Nucleus accumbens (tissue), 56 donors: ENCODE measurements at regions not wholly inside any gene's neighbourhood (a gene's known extent, or its start where the extent isn't known, plus 50 kb on each side); places are given as distances from the start of the nearest gene placed in this dataset.

Source experiments
- DNase-seq, 56 donors: peaks; one replicate each; lab custom pipeline; 2025; lab: John Stamatoyannopoulos, UW

DNA sequence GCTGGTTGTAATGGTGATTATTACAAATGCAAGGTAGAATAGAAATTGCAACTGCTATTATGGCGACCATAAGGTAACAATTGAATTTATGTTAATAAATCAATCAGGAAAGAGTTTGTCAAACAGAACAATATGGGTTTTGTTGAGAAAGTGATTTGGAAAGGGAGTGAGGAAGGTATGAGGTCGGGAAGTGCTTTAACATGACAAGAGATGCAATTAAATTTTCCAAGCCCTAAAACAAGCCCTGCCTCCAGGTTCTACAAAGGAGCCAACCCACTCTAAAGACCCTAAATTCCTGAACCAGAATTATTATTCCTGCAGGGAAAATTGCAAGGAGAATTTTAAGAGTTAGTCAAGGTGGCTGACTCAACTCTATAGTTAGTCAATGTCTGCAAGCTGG lies 363.7 kb downstream of the BMPER start:
- DNase-seq: no peak

DNA sequence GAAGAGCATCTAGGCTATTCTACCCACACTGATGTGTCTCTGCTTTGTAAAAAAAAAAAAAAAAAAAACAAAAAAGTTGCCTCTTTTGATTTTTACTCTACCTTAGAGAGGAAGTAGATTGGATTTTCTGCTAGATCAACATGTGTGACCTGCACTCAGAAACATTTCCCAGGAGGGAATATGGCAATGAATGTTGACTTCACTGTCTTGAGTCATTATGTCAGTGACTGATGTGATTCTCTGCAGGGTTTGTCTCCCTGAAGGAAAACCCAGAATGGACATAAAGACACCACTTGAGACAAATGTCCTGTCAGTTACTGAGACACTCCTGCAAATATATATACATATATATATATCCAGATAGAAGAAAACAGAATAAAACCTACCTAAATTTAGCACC lies 370.3 kb downstream of the BMPER start:
- DNase-seq: no peak

DNA sequence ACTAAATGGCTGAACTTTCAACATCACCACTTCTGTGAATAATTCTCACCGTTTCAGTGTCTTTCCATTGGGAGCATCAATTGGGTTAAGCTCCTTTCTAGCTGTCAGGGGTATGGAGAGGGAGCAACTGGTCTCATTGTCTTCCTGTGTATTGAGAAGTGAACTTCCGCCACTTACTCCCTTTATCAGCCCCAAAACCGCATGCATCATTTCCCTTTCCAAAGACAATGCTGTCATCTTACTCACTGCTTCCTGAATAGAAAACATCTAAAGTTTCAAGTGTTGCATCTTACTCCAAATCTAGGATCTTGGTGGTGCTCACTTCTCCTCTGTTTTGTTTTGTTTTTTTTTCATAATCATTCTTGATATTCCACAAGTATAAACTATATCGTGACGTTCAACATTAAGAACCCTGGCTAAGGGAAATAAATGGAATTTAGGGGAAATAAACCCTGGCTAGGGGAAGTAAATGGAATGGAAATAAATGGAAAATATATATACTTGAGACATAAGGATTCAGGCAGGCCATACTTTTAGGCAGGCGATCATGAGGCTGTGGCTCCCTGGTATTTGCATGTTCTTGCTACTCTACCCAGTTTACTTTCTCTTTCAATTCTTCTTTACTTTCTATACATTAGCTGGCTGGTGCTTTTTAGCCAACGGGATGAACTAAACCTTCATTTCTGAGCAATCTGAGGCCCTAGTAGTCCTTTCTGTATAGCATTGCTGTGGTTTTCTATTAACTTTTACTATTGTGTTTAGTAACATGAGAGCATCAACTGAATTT lies 371.9 kb downstream of the BMPER start:
- DNase-seq: no peak

DNA sequence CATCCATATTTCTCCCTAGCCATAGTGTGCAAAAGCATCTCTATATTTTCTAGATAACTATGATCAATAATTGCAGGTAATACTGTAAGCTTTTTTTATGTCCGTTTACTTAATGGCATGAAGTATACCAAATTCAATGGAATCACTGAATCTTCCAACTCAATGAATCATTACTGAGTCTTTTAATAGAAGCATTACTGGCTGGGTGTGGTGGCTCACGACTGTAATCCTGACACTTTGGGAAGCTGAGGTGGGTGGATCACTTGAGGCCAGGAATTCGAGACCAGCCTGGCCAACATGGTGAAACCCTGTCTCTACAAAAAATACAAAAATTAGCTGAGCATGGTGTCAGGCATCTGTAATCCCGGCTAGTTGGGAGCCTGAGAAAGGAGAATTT lies 372.5 kb downstream of the BMPER start:
- no peak for DNase-seq

DNA sequence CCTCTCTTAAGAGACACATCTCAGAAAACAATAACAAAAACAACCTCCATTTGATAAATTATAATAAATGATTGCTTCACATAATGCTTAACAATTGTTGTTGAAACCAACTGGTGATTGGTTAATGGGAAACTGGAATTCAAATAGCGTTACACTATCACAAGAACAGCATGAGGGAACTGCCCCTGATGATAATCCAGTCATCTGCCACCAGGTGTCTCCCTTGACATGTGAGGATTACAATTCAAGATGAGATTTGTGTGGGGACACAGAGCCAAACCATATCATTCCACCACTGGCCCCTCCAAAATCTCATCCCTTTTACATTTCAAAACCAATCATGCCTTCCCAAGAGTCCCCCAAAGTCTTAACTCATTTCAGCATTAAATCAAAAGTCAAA lies 375.9 kb downstream of the BMPER start:
- DNase-seq: no peak

DNA sequence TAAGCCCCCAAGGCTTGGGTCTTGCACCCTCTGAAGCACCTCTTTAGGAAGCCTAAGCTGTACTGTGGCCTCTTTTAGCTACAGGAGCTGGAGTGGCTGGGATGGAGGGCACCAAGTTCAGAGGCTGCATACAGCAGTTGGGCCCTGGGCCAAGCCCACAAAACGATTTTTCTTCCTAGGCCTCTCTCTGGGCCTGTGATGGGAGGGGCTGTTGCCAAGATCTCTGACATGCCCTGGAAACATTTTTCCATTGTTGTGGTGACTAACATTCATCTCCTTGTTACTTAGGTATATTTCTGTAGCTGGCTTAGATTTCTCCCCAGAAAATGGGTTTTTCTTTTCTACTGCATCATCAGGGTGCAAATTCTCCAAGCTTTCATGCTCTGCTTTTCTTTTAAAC lies 375.7 kb upstream of the NPSR1 start:
- no peak for DNase-seq

DNA sequence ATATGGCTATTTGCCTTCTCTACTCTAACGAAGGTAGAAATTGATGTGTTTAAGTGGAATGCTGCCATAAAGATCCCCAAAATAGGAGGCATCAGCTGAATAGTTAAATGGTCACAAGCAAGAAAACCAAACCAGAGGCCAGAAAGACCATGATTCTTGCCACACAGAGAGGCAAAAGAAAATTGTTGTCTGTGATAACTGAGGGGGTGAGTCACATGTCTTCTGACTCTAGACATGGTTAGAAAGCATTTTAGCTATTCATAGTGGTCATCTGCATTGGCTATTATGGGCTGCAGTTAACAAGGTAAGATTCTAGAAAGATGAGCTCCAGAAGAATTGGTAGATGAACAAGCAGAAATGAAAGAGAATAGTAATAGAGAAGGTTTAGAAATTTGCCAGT lies 361.4 kb upstream of the NPSR1 start:
- DNase-seq: no peak

DNA sequence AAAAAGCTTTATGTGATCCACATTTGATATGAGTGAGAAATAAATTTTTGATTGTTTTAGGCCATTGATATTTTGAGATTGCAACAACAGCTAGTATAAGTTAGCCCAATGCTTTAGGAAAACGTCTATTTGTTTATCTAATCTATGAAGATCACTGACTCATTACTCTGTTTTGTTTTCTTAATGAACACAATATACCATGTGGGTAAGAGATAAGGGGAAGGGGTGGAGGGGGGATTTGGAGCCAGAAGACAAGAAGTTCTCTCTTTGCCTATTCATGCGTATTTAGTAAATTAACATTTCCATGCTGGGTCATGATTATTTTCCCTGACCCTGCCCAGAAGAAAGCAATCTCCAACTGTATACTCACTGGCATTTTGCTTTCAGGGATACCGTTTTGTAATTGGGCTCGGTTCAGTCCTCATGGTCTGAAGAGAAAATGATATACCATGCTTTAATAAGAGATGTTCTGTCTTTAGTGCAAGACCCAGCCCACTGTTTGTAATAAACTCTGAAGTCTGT lies 359.5 kb upstream of the NPSR1 start:
- DNase-seq: no peak

DNA sequence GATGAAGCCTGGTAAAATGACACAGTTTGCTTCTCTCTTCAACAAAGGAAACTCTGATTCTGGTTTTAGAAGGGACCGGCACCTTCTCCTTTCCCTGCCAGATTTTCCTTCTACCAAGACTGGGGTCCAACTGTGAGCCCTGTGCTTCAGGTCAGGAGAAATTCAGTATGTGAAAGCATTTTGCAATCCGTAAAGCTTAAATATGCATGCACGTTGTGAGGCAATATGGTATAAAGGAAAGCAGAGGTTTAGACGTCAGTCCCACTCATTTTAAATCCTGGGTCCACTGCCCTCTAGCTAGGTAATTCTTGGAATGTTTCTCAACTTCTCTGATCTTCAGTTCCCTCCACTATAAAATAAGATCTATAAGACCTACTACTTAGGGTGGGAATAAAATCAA lies 359.0 kb upstream of the NPSR1 start:
- no peak for DNase-seq

DNA sequence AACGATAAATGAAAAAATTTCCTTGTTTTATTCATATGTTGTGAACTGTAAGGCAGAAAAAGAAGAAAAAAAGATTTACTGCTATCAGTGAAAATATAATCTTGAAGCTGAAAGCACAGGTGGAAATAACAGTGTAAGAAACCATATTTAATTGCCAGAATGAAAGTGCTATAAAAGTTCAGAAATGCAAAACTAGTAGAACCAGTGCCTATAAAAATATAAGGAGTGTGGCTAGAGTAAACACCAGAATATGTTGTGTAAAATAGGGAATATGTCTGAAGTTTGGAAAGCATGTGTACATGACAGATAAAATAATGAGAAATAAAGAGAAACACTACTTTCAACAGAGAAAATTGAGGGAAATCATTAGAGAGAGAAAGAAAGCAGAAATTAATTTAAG lies 350.5 kb upstream of the NPSR1 start:
- DNase-seq: no peak

DNA sequence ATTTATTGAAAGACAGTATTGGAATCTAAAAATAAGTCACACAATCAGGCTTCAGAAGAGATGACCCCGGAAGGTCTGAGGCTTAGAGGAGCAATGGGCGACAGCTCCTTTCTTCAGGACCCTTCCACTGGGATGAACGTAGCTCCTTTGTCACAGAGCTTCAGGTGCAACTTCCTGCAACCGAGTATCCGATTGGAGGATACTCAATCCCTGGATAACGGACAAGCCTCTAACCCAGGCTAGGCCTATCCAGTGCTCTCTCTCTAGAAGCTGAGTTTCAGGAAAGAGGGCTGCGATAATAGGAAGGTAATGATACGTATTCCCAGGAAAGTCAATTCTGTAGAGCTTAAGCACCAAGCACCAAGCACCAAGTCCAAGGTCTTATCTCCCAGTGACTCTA lies 349.4 kb upstream of the NPSR1 start:
- no peak for DNase-seq

DNA sequence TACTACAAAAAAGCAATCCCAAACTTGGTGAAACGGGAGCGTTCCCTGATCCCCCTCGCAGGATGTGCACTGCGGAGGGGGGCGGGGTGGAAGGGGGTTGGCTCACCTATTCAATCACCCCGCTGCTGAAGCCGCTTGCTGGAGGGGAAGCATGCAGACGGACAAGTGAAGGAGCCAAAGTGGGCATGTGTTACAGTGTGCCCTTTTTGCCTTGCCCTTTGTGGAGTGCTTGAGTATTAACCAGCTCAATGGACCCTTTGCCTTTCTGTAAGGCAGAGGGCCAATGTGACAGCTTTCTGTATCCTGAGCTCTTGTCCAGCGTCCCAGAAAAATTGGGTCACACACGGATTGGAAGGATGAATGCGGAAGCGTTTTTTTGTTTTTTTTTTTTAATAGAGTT lies 348.9 kb upstream of the NPSR1 start:
- peak in 18 of 56 donors; percentile 0 to 34 (median 6) for DNase-seq

DNA sequence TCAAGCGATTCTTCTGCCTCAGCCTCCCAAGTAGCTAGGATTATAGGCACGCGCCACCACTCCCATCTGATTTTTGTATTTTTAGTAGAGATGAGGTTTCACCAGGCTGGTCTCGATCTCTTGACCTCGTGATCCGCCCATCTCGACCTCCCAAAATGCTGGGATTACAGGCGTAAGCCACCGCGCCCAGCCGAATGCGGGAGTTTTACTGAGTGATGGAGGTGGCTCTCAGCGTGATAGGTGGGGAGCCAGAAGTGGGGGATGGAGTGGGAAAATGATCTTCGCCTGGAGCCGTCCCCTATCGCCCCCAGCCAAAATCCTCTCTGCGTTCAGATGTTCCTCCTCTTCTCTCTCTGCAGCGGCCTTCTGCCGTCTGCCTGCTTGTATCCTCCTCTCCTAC lies 348.4 kb upstream of the NPSR1 start:
- no peak for DNase-seq

DNA sequence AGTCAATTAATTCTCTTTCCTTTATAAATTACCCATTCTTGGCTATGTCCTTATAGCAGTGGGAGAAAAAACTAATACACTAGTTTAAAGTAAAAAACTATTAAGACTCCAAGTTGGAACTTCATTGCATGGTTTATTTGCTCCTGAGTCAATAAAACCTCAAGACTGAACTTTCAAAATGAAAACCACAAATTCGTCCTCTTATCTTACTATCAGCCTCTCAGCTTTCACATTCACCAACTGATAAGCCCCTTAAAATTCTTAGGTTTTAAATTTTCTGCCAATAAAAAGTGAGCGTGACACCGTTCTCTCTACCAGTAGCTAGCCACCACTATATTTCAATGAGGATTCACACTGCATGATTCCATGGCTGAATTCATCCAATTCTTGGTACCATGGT lies 346.4 kb upstream of the NPSR1 start:
- no peak for DNase-seq

DNA sequence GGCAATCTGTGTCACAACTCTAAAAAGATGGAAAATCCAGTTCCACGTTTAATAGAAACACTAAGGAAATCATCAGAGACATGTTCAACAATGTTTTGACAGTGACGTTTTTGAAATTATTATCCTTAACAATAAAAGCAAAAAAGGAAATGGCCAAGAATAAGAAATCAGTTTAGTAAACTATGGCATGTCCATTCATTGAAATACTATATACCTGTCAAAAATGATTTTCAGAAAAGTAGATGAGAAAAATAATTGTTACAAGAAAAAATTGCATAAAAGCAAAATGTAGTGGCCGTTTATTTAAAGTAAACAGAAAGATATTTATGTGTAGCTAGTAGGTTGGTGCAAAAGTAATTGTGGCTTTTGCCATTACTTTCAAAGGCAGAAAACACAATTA lies 345.4 kb upstream of the NPSR1 start:
- DNase-seq: no peak

DNA sequence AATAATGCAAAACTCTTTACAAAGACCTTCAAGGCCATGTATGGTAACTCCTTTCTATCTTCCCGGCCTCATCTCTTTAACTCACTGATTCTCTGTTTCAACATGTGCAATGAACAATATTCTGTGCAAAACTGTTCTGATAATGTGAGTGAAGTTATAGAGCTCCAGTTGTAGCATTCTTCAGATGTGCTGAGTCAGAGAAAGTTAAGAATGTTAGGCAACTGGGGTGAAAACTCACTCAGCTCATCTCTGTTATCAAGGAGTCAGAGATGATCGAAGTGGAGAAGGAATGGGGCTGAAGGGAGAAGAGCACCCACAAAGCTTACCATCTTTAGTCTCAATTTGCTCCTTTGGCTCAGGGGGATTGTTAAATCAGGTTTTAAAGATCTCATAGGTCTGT lies 344.7 kb upstream of the NPSR1 start:
- DNase-seq: no peak

DNA sequence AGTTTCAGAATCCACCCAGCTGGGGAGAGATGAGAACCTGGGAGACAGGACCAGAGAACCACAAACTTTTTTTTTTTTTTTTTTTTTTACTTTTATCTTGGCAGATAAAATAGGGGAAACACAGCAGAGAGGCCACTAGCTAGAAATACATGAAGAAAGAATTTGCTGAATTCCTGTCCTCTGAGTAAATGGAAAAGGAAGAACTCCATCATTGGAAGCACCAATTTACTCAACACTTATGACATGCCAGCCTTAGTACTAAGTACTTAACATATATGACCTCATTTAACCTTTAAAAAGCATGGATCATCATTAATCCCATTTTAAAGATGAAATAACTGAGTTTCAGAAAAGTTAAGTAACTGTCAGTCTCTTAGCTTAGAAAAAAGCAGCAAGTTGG lies 343.0 kb upstream of the NPSR1 start:
- no peak for DNase-seq

DNA sequence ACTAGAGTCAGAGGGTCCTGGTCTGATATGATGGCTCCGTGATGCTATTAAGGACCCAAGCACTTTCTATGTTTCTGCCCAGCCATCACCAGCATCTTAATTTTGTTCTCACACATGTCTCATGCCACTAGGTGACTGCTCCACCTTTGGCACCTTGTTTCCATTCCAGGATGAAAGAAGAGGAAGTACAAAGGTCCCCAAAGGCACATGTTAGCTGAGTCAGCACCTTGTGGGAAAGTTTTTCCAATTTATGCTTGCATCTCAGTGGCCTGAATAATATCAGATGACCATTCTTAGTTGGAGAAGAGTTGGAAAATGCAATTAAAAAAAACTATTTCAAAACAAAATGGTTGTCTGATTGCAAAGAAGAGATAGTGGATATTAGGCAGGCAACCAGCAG lies 341.0 kb upstream of the NPSR1 start:
- no peak for DNase-seq

DNA sequence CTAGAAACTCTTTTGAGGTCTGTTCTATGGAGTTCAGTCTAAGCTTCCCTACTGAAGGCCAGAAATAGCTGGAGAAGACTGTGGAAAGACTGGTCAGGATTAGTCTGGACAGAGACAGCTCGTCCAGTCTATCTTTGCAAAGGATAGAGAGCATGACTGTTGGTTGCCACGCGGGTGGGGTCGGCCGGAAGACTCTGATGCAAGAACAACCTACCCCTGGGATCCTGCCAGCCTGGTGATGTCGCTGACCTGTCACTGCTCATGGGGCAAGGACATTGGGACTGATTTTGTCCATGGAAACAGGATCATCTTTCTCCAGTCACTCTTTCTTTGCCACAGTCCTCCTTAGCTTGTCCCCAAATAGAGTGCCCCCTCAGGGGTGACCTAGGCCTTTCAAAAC lies 337.6 kb upstream of the NPSR1 start:
- DNase-seq: no peak

DNA sequence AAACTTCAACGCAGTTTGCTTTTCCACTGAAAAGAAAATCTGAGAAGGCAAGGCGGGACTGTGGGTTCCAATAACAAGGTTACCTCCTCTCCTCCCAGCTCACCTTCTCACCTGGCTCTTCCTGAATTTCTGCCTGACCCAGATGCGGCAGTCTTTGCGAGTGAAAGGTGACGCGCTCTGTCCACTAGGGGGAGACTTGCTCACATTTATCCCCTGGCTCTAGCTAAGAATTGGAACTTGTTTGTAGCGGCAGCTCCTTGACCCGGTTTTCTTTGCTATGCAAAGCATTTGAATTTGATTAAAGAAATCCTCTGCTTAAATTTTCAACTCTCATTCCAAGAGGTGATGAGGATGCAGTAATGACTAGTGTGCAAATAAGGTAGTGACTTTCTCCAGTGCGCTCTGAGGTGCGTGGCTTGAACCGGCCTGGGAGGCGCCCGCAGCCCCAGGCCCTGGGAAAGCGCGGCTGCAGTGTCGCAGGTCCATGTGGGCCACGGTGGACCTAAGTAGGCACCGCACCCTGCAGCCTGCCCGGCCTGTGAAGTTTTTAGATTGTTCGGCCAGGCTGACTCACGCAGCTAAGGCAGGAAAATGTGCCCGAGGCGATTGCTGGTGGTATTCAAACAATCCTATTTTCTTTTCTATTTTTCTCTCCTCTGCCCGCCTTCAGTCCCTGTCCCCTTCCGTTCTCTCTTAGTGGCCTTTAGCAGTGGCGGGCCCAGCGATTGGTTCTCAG lies 336.9 kb upstream of the NPSR1 start:
- DNase-seq: peak in 44 of 56 donors; percentile 1 to 76 (median 23)

DNA sequence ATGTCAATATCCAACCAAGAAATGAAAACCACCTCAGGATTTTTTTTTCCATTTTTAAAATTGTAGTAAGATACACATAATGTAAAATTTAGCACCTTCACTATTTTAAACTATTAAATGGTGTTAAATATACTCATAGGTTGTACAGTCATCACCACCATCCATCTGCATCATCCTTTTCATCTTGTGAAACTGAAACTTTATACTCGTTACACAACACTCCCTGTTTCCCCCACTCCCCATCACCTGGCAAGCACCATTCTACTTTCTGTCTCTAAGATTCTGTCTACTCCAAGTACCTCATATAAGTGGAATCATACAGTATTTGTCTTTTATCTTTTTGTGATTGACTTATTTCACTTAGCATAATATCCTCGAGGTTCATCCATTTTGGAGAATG lies 335.2 kb upstream of the NPSR1 start:
- DNase-seq: no peak

DNA sequence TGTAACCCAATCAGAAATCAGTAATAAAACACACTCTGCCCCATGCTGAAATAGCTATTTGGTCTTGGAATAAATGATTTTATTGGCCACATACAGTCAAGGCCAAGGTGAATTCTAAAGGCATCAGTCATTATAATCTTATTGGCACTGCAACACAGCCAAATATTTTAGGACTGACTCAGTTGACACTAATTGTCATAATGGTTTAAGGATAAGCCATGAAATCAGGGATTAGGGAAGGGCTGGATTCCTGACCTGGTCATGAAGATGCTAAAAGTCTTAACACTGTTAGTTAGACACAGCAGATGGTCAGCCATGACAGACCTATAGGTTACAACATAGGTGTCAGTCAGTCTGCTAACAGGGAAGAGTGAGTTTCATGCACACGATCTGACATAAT lies 330.3 kb upstream of the NPSR1 start:
- no peak for DNase-seq
